Osteocyte (in vitro differentiated cells): ENCODE measurements at regions not wholly inside any gene's neighbourhood (a gene's known extent, or its start where the extent isn't known, plus 50 kb on each side); places are given as distances from the start of the nearest gene placed in this dataset.

Source experiments
- DNase-seq: peaks from one replicate; pipeline ENCODE4 v3.0.0; 2021; ENCODE audit warnings: mixed read lengths; ENCODE audit not compliant: unreplicated experiment; ENCODE audit errors: extremely low spot score
- H3K27ac Mint-ChIP-seq: one replicate; pipeline ENCODE4 v1.8.0; 2021; ENCODE audit warnings: mild to moderate bottlenecking, mixed read lengths; ENCODE audit not compliant: unreplicated experiment
- H3K27me3 Mint-ChIP-seq: one replicate; pipeline ENCODE4 v1.8.0; 2021; ENCODE audit warnings: mixed read lengths; ENCODE audit not compliant: unreplicated experiment
- H3K36me3 Mint-ChIP-seq: one replicate; pipeline ENCODE4 v1.8.0; 2021; ENCODE audit warnings: mixed read lengths; ENCODE audit not compliant: unreplicated experiment
- H3K4me1 Mint-ChIP-seq: one replicate; pipeline ENCODE4 v1.8.0; 2021; ENCODE audit warnings: mixed read lengths; ENCODE audit not compliant: unreplicated experiment
- H3K4me3 Mint-ChIP-seq: one replicate; pipeline ENCODE4 v1.8.0; 2021; ENCODE audit warnings: mild to moderate bottlenecking, moderate library complexity, mixed read lengths; ENCODE audit not compliant: unreplicated experiment
- H3K9me3 Mint-ChIP-seq: one replicate; pipeline ENCODE4 v1.8.0; 2021; ENCODE audit warnings: mixed read lengths; ENCODE audit not compliant: unreplicated experiment
- TF ChIP-seq, protein P1 (sequence below): fragments of 200-600 bp; sonication (generic); IDR thresholded peaks from 2 replicates; pipeline ENCODE4 v1.5.0; 2021; ENCODE audit warnings: antibody characterized with exemption, mild to moderate bottlenecking, moderate library complexity

DNA sequence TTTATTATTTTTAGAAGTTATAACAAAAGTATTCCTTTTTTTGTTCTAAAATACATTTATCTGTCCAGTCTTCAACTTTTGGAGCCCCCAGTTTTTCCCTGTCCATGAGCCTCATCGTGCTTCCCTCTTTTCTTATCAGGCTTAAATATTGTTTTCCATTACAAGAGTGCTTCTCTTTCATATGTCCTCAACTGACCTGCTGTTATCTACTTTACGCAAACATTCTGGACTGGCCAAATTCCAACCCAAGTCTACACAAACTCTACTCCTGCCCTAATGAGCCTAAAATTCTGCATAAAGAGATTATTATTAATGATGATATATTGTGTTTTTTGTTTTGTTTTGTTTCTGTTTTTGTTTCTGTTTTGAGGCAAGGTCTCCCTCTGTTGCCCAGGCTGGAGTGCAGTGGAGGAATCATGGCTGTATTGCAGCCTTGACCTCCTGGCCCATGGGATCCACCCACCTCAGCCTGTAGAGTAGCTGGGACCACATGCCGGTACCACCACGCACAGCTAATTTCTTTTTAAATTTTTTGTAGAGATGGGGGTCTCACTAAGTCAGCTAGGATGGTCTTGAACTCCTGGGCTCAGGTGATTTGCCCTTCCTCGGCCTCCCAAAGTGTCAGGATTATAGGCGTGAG lies 318.8 kb upstream of the NEGR1 start:
- TF ChIP-seq, protein P1, sequence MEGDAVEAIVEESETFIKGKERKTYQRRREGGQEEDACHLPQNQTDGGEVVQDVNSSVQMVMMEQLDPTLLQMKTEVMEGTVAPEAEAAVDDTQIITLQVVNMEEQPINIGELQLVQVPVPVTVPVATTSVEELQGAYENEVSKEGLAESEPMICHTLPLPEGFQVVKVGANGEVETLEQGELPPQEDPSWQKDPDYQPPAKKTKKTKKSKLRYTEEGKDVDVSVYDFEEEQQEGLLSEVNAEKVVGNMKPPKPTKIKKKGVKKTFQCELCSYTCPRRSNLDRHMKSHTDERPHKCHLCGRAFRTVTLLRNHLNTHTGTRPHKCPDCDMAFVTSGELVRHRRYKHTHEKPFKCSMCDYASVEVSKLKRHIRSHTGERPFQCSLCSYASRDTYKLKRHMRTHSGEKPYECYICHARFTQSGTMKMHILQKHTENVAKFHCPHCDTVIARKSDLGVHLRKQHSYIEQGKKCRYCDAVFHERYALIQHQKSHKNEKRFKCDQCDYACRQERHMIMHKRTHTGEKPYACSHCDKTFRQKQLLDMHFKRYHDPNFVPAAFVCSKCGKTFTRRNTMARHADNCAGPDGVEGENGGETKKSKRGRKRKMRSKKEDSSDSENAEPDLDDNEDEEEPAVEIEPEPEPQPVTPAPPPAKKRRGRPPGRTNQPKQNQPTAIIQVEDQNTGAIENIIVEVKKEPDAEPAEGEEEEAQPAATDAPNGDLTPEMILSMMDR: no peak
- Mint-ChIP-seq H3K27me3 (peaks cover 8% of the 10 kb centered on the region), H3K27ac (no peak overlapping the region), H3K9me3 (no peaks in the 10 kb centered on the region), H3K36me3 (no peaks in the 10 kb centered on the region), H3K4me1 (no peaks in the 10 kb centered on the region), H3K4me3 (no peak overlapping the region)
- no peak for DNase-seq

DNA sequence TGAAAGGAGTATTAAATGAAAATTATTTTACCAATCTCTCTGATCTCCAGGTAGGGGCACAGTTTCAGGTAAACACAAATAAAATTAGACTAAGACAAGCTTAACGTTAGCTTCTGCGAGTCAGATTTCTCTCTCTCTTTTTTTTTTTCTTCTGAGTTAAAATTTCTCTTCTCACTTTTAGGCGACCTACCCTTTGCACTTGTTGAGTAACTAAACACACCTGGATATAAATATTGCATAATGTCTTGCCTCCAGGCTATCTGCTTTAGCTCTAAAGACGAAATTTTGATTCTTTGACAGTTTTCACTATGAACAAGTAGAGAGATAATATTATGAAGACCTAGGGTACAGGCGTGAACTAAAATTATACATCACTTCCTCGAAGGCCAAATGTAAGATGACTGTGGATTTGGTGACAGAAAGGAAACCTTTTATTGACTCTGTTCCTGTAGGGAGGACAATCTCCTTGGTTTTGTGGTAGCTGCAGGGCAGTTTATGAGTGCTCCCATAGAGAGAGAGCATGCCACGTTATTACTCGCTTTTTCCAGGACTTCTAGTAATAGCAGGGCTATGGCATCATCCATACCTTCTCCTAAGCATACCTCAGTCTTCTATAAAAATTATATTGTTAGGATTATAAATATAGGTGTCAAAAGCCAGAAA lies 303.8 kb upstream of the NEGR1 start:
- TF ChIP-seq, protein P1: no peak
- Mint-ChIP-seq H3K4me1 (no peaks in the 10 kb centered on the region), H3K27me3 (no peaks in the 10 kb centered on the region), H3K4me3 (no peak overlapping the region), H3K9me3 (no peaks in the 10 kb centered on the region), H3K27ac (no peak overlapping the region), H3K36me3 (no peaks in the 10 kb centered on the region)
- no peak for DNase-seq

DNA sequence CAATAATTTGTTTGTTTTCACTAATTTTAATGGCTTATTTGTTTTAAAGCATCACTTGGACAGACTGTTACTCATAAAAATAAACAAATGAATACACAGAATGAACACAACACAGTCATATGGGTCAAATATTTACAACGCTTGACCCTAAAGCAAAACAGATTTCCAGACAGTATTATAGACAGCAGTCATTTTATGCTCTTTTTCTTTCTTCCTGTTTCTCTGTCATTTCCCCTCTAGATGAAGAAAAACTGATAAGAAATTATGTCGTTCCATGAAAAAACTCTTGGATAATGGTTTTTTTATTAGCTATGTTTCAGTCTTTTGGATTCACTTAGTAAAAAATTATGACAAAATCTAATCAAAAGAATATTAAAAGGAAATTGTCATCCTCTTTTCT lies 297.3 kb upstream of the NEGR1 start:
- TF ChIP-seq, protein P1: no peak
- H3K4me1 Mint-ChIP-seq: no peaks in the 10 kb centered on the region
- no peak overlapping the region for H3K4me3 Mint-ChIP-seq
- no peak for DNase-seq
- no peak overlapping the region for H3K27ac Mint-ChIP-seq
- no peaks in the 10 kb centered on the region for H3K36me3 Mint-ChIP-seq
- no peaks in the 10 kb centered on the region for H3K9me3 Mint-ChIP-seq
- H3K27me3 Mint-ChIP-seq: no peaks in the 10 kb centered on the region

DNA sequence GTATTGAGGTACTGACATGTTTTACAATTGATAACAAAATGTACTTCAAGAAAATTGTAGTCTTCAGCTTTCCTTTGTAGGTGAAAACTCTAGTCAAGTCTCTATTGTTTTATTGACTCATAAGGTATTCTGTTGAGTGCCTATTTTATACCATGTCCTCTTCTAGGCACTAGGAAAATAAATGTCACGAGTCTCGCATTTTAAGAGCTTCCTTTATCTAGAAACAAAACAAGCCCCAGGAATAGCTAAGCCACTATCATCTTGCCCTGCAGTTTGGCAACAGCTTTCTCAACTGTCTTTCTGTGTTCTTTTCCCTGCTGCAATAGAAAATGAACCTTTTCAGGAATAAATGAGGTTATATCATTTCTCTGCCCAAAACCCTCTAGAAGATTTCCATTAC lies 288.5 kb upstream of the NEGR1 start:
- no peak for DNase-seq
- no peaks in the 10 kb centered on the region for H3K36me3 Mint-ChIP-seq
- peaks cover 3% of the 10 kb centered on the region for H3K4me1 Mint-ChIP-seq
- TF ChIP-seq, protein P1: no peak
- H3K4me3 Mint-ChIP-seq: no peak overlapping the region
- no peaks in the 10 kb centered on the region for H3K9me3 Mint-ChIP-seq
- no peak overlapping the region for H3K27ac Mint-ChIP-seq
- no peaks in the 10 kb centered on the region for H3K27me3 Mint-ChIP-seq

DNA sequence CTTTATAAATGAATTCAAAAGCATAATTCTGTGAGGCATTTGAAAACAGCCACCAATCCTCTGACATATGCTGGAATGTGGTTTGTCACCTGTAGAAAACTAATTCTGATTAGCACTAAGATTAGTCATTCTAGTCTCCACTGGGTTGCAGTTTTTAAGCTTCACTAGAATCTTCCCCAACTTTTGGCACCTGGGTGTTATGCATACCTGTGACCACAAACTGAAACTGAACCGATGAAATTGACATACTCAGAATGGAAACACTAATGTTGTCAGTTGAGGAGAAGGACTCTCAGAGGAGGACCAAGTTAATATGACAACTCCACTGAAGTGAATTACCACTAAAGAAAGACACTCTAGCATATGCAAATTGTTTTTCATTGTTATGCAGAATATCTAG lies 285.8 kb upstream of the NEGR1 start:
- no peaks in the 10 kb centered on the region for H3K9me3 Mint-ChIP-seq
- H3K4me3 Mint-ChIP-seq: no peak overlapping the region
- H3K27ac Mint-ChIP-seq: no peak overlapping the region
- DNase-seq: no peak
- peaks cover 3% of the 10 kb centered on the region for H3K4me1 Mint-ChIP-seq
- no peaks in the 10 kb centered on the region for H3K36me3 Mint-ChIP-seq
- H3K27me3 Mint-ChIP-seq: no peaks in the 10 kb centered on the region
- TF ChIP-seq, protein P1: no peak
